ENCODE measurements at regions not wholly inside any gene's neighbourhood (a gene's known extent, or its start where the extent isn't known, plus 50 kb on each side); places are given as distances from the start of the nearest gene placed in this dataset.
A peak's percentile ranks its signal among the peaks of the same experiment; 100 is the strongest.
"Not testable (repeated sequence)": the region's sequence is repeated elsewhere in the genome, so short reads cannot be mapped to it uniquely, and the experiment has no call there.

GRCh38 chr17:14621826-14622614 is 321.1 kb downstream of the HS3ST3B1 start:
- DNase-seq (ENCODE audit: low spot score) = no peak

- DNase-seq (ENCODE audit: low spot score) = no peak
These were observed 318.9 kb downstream of the HS3ST3B1 start for GRCh38 chr17:14619821-14620220.

GRCh38 chr17:14616528-14616927 is 315.6 kb downstream of the HS3ST3B1 start:
- no peak for DNase-seq (ENCODE audit: low spot score)

- DNase-seq (ENCODE audit: low spot score) = no peak
These were observed 304.4 kb downstream of the HS3ST3B1 start for GRCh38 chr17:14605267-14605599.

GRCh38 chr17:14604591-14605266 is 303.8 kb downstream of the HS3ST3B1 start:
- no peak for DNase-seq (ENCODE audit: low spot score)

GRCh38 chr17:14596224-14596623 is 295.3 kb downstream of the HS3ST3B1 start:
- no peak for DNase-seq (ENCODE audit: low spot score)

- no peak for DNase-seq (ENCODE audit: low spot score)
These were observed 294.8 kb downstream of the HS3ST3B1 start for GRCh38 chr17:14595656-14596055.

- DNase-seq (ENCODE audit: low spot score) = no peak
These were observed 293.8 kb downstream of the HS3ST3B1 start for GRCh38 chr17:14594690-14595089.

GRCh38 chr17:14593956-14594355 is 293.1 kb downstream of the HS3ST3B1 start:
- DNase-seq (ENCODE audit: low spot score) = no peak

GRCh38 chr17:14590459-14591250 is 289.8 kb downstream of the HS3ST3B1 start:
- no peak for DNase-seq (ENCODE audit: low spot score)

- no peak for DNase-seq (ENCODE audit: low spot score)
These were observed 284.2 kb downstream of the HS3ST3B1 start for GRCh38 chr17:14585099-14585498.

- no peak for DNase-seq (ENCODE audit: low spot score)
These were observed 282.1 kb downstream of the HS3ST3B1 start for GRCh38 chr17:14582996-14583395.

- no peak for DNase-seq (ENCODE audit: low spot score)
These were observed 280.4 kb downstream of the HS3ST3B1 start for GRCh38 chr17:14581186-14581830.

GRCh38 chr17:14580499-14580898 is 279.6 kb downstream of the HS3ST3B1 start:
- DNase-seq (ENCODE audit: low spot score) = no peak

- DNase-seq (ENCODE audit: low spot score) = no peak
These were observed 278.8 kb downstream of the HS3ST3B1 start for GRCh38 chr17:14579716-14580115.

- DNase-seq (ENCODE audit: low spot score) = peak; percentile 26
These were observed 274.6 kb downstream of the HS3ST3B1 start for GRCh38 chr17:14575471-14575953.

- not testable (repeated sequence) for DNase-seq (ENCODE audit: low spot score)
These were observed 259.4 kb downstream of the HS3ST3B1 start for GRCh38 chr17:14560325-14560724.

- DNase-seq (ENCODE audit: low spot score) = no peak
These were observed 258.6 kb downstream of the HS3ST3B1 start for GRCh38 chr17:14559264-14560119.

- DNase-seq (ENCODE audit: low spot score) = no peak
These were observed 256.6 kb downstream of the HS3ST3B1 start for GRCh38 chr17:14557480-14557879.

GRCh38 chr17:14553847-14554246 is 253.0 kb downstream of the HS3ST3B1 start:
- peak; percentile 28 for DNase-seq (ENCODE audit: low spot score)

GRCh38 chr17:14552306-14552705 is 251.4 kb downstream of the HS3ST3B1 start:
- DNase-seq (ENCODE audit: low spot score) = no peak

Measured in HuH-7 (cell line).